HK-2 (cell line): ENCODE measurements at regions not wholly inside any gene's neighbourhood (a gene's known extent, or its start where the extent isn't known, plus 50 kb on each side); places are given as distances from the start of the nearest gene placed in this dataset.

Source experiments
- DNase-seq: peaks from one replicate; pipeline ENCODE4 v3.0.0-alpha.2; 2018; ENCODE audit not compliant: unreplicated experiment

- DNase-seq: no peak
Observed at GRCh38 chr2:62302631-62303435, 106.9 kb downstream of the B3GNT2 start.

- DNase-seq: no peak
Observed at GRCh38 chr2:62300925-62301324, 105.0 kb downstream of the B3GNT2 start.

- no peak for DNase-seq
Observed at GRCh38 chr2:62297624-62298010, 101.7 kb downstream of the B3GNT2 start.

- DNase-seq: no peak
Observed at GRCh38 chr2:62296832-62297623, 101.1 kb downstream of the B3GNT2 start.

GRCh38 chr2:62296034-62296831 lies 100.3 kb downstream of the B3GNT2 start:
- no peak for DNase-seq

- peak; percentile 89 for DNase-seq
Observed at GRCh38 chr2:62293490-62294271, 97.8 kb downstream of the B3GNT2 start.

GRCh38 chr2:62293151-62293489 lies 97.2 kb downstream of the B3GNT2 start:
- DNase-seq: no peak

- DNase-seq: no peak
Observed at GRCh38 chr2:62292190-62292589, 96.3 kb downstream of the B3GNT2 start.

GRCh38 chr2:62291517-62292137 lies 95.7 kb downstream of the B3GNT2 start:
- DNase-seq: no peak

GRCh38 chr2:62291052-62291451 lies 95.1 kb downstream of the B3GNT2 start:
- no peak for DNase-seq

GRCh38 chr2:62287899-62288880 lies 92.3 kb downstream of the B3GNT2 start:
- DNase-seq: peak; percentile 94

- DNase-seq: no peak
Observed at GRCh38 chr2:62287282-62287681, 91.4 kb downstream of the B3GNT2 start.

GRCh38 chr2:62286089-62286785 lies 90.3 kb downstream of the B3GNT2 start:
- no peak for DNase-seq

- no peak for DNase-seq
Observed at GRCh38 chr2:62284980-62285379, 89.1 kb downstream of the B3GNT2 start.

GRCh38 chr2:62284471-62284870 lies 88.6 kb downstream of the B3GNT2 start:
- DNase-seq: no peak

- no peak for DNase-seq
Observed at GRCh38 chr2:62283147-62283546, 87.2 kb downstream of the B3GNT2 start.

- DNase-seq: no peak
Observed at GRCh38 chr2:62281663-62282062, 85.7 kb downstream of the B3GNT2 start.

- no peak for DNase-seq
Observed at GRCh38 chr2:62277688-62278087, 81.8 kb downstream of the B3GNT2 start.
